Jurkat, Clone E6-1 (cell line): ENCODE measurements at regions not wholly inside any gene's neighbourhood (a gene's known extent, or its start where the extent isn't known, plus 50 kb on each side); places are given as distances from the start of the nearest gene placed in this dataset.

Experiments
- DNase-seq: peaks from one replicate; pipeline ENCODE4 v3.0.0-alpha.2; 2011; ENCODE audit warnings: low read depth, low spot score
- H3K4me3 ChIP-seq: 2 replicates; pipeline ENCODE4 v1.5.1; 2011; ENCODE audit warnings: mild to moderate bottlenecking, low read length, control low read depth, moderate library complexity

DNA sequence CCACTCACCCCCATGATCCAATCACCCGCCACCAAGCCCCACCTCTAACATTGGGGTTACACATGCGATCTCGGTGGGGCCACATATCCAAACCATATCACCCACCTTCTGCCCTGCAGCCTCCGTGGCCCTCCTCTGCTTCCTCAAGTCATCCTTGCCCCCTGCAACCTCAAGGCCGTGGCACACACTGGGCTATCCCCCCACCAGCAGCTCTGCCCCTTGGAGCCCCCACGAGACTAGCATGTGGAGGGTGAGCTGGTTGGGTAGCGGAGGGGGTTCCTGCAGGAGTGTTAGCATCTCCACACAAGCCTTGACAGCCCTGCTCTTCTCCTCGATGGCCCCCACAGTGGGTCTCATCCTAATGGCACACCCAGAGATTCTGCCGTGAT is 100.8 kb downstream of the TOMM20 start:
- H3K4me3 ChIP-seq, result no peak overlapping the region
- DNase-seq, result no peak

GRCh38 chr1:235027076-235027861 is 101.4 kb downstream of the TOMM20 start:
- DNase-seq, result no peak
- H3K4me3 ChIP-seq, result no peak overlapping the region

DNA sequence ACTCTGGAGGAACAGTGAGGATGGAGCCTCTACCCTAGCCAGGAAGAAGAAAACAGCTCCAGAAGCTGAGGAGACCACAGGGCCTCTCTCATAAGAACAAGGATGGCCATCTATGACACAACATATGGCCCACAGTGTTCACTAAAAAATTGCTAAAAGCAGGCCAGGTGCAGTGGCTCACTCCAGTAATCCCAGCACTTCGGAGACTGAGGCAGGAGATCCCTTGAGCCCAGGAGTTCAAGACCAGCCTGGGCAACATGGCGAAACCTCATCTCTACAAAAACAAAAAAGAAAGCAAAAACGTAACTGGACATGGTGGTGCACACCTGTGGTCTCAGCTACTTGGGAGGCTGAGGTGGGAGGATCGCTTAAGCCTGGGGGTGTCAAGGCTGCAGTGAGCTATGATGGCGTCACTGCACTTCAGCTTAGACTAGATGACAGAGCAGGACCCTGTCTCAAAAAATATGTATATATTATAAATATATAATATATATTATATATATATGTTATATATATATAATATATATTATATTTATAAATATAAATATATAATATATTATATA is 103.1 kb downstream of the TOMM20 start:
- no peak for DNase-seq
- H3K4me3 ChIP-seq, result no peak overlapping the region

DNA sequence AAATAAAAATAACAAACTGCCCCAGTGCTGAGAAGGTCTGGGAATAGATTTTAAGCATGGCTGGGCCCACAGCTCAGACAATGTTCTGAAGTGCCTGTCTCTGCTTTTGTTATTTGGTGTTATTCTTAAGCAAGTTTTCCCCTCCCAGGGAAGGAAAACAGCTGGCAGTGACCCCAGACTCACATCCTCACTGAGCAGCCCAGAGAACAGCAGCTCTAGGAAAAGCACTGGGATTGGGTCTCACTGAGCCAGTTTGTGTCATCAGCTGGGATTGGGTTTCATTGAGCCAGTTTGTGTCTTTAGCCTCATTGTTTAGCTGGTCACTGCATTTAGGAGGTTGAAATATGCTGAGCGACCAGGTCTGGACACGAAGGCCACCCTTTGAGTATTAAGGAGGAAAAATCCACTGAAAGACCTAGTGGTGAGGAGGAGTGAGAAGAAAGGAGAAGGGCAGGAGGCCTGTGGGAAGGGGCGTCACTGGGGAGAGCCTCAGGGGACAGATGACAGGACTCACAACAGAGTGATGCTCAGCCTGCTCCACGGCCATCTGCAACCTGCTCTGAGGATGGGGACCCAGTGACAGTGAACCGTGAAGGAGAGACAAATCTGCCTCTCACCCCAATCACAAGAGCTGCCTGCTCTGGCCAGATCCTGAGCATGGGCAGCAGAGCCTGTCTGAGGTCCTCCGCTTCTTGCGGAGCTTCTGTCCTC is 103.8 kb downstream of the TOMM20 start:
- no peak overlapping the region for H3K4me3 ChIP-seq
- DNase-seq, result no peak

DNA sequence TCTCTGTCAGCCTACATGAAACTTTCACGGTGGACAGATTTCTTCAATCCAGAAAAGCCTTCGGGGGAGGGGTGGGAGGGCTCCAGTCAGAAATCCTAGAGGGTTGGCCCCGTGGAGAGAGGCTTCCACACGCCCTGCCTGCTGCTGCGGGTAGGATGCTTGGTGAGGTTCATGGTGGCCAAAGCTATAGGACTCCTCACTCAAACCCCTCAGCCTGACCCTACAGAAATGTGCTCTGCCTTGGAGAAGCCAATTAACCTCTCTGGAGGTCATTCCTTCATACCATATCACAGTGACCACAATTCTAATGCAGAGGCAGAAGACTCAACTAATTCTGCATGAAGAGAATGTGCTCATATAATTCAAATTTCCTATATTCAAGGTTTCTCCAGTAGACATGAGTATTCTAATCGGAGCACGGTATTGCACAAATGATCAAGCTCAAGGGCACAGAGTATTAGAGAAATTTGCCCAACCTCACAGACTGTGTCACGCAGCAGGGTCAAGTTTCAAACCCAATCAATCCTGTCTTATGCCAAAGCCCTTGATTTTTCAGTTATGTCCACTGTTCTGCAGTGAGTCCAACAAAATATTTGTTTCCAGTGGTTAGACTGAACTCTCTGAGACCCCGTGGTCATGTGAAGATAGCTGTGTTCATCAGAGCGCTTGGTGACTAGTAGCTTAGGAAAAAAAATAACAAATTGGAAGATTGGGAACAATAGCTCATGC is 104.8 kb downstream of the TOMM20 start:
- no peak overlapping the region for H3K4me3 ChIP-seq

DNA sequence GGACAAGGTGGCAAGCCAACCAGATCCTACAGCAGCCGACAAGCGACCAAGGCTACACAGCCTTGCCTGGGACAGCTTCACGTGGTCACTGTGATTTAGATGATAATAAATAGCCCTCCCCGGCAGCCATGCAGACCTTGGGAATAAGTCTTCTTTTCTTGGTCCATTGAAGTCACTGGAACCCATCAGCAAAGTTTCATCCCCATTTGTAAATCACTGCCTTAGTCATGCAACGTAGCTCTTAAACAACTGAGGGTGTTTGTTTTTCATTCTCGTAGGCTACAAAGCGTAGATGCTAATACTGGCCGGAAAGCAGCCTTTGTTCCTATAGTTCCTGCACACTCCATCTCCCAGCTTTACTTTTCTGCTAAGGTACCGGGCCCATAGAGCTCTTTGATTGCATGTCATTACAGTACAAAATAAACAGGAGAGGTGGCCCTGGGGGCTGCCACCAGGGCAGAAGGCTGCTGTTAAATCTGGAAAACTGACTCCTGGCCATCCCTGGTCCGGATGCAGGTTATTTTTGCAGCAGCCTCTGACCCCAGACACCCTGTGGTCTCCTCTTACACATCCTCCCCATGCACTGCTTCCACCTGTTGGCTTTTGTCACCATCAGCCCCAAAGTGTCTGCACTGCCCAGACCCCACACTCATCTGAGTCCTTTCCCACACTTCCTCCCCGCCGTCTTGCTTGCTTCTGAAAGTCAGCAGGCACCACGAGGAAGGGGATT is 105.5 kb downstream of the TOMM20 start:
- no peak overlapping the region for H3K4me3 ChIP-seq
- no peak for DNase-seq

More for the DNA sequence above, 104.8 kb downstream of the TOMM20 start:
- DNase-seq, result no peak

GRCh38 chr1:235022341-235022980 is 106.2 kb downstream of the TOMM20 start:
- no peak overlapping the region for H3K4me3 ChIP-seq
- DNase-seq, result no peak

DNA sequence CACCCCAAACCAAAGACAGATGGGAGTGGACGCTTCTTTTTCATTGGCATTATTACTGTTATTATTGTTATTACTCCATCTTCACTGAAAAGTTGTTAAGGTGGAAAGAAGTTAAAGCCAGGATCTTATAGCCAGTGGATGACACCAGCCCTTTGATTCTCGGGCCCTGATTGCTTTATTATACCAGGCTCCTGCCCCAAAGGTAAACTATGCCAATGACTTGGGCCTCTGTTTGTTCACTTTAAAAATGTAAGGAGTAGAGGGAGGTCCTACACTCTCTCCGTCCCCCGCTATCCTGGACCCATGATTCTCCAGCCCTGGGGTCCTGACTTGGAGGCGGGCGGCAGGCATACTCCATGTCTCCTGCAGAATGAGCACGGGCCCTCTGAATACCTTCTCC is 106.8 kb downstream of the TOMM20 start:
- no peak overlapping the region for H3K4me3 ChIP-seq
- no peak for DNase-seq

DNA sequence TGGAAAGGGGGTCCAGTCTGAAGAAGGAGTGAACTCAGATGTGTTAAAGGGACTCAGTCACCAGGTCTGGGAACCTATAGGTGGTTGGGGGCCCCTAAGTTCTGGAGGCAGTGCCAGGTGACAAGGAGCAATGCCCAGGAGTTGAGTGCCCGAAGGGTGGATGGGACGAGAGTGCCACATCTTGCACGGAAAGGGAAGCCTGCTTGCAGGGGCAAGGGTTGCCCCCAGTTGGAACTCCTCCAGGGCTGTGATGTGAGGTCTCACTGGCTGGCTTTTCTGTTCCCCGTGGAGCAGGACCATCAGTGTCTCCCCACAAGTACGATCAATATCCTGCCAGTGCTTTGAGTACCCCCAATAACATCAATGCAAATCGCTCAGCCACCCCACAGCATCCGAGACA is 107.3 kb downstream of the TOMM20 start:
- no peak for DNase-seq
- no peak overlapping the region for H3K4me3 ChIP-seq

DNA sequence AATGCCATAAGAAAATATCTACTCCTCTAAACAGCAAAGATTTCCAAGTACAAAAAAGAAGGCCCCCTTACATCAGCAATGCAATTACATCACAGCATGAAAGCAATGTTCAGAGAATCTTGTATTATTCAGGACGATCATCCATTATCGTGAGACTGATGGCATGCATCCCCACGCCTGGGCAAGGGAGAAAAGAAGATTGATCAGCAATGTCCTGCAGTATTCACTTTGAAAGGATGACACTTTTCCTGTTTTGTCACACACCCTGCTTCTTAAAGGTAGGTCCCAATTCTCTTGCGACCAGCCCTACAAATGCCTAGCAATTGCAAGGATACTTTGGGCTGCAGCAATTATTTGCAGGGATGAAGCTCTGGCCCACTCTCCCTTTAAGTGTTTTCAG is 108.7 kb downstream of the TOMM20 start:
- H3K4me3 ChIP-seq, result no peak overlapping the region
- DNase-seq, result no peak

DNA sequence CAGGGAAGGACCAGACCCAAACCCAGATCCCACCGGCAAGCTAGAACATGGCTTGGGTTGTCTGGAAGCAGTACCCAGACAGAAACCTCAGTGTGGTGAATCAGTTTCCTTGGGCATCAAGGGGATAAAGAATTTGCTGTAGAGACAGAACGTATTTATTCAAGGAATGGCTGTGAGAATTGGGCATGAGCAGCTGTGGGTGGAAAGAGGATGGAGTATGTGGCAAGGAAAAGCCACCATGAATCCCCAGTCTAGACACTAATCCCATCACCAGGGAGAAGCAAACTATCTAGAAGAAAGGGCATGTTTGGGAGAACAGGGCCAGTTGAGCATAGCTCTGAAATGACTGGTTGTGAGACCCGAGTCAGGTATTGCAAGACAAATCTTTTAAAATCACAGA is 109.2 kb downstream of the TOMM20 start:
- DNase-seq, result no peak
- H3K4me3 ChIP-seq, result no peak overlapping the region

GRCh38 chr1:235018720-235019444 is 109.8 kb downstream of the TOMM20 start:
- no peak for DNase-seq
- H3K4me3 ChIP-seq, result no peak overlapping the region

- DNase-seq, result no peak
Measured at GRCh38 chr1:235018161-235018560, 110.5 kb downstream of the TOMM20 start.

GRCh38 chr1:235017719-235018118 is 110.9 kb downstream of the TOMM20 start:
- DNase-seq, result no peak

More at GRCh38 chr1:235018161-235018560, 110.5 kb downstream of the TOMM20 start:
- H3K4me3 ChIP-seq, result no peak overlapping the region

GRCh38 chr1:235017191-235017590 is 111.4 kb downstream of the TOMM20 start:
- H3K4me3 ChIP-seq, result no peak overlapping the region
- no peak for DNase-seq

More at GRCh38 chr1:235017719-235018118, 110.9 kb downstream of the TOMM20 start:
- H3K4me3 ChIP-seq, result no peak overlapping the region

DNA sequence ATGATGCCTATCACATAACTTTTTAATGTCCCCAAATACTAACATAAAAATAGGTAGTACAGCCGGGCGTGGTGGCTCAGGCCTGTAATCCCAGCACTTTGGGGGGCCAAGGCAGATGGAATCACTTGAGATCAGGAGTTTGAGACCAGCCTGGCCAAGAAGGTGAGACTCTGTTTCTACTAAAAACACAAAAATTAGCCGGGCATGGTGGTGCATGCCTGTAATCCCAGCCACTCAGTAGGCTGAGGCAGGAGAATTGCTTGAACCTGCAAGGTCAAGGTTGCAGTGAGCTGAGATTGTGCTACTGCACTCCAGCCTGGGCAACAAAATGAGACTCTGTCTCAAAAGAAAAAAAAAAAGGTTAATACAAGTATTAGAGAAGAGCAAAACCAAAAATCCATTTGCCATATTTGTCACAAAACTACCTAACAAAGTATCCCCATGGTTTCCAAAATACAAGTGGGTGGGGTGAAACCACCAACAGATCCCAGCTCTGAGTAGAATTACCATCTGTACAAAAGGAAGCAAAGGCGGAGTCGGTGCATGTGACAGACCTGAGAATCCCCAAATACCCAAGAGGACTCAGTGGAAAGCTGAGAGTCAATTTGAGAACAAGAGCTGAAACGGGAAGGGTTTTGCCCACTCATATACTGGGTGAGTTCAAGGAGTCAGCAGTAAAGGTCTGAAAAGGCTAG is 113.2 kb downstream of the TOMM20 start:
- no peak for DNase-seq
- no peak overlapping the region for H3K4me3 ChIP-seq

GRCh38 chr1:235014756-235015155 is 113.9 kb downstream of the TOMM20 start:
- DNase-seq, result no peak
- no peak overlapping the region for H3K4me3 ChIP-seq
